CD8-positive, alpha-beta memory T cell (primary cell): ENCODE measurements at regions not wholly inside any gene's neighbourhood (a gene's known extent, or its start where the extent isn't known, plus 50 kb on each side); places are given as distances from the start of the nearest gene placed in this dataset.

Experiments used
- CTCF ChIA-PET: fragments of 350-600 bp; sonication (Branson Sonifier 250); formaldehyde crosslinking; loops from one replicate; lab custom pipeline; 2021; ENCODE audit warnings: antibody characterized with exemption; lab: Charles Lee
- POLR2A ChIA-PET: fragments of 350-600 bp; sonication (Branson Sonifier 250); formaldehyde crosslinking; loops from one replicate; lab custom pipeline; 2021; ENCODE audit warnings: antibody characterized with exemption; lab: Charles Lee
- DNase-seq, 5 donors: peaks; one replicate each; pipeline versions ENCODE4 v3.0.0 to v3.0.0-alpha.2; 2020 to 2022; ENCODE audit warnings: mixed read lengths in 1 of 5
- H3K27ac ChIP-seq: one replicate; pipeline ENCODE4 v1.7.0; 2013; ENCODE audit warnings: low read depth, mild to moderate bottlenecking, low read length, moderate library complexity
- H3K27me3 ChIP-seq: 2 replicates; pipeline ENCODE4 v1.7.0; 2013; ENCODE audit warnings: low read length, mild to moderate bottlenecking; ENCODE audit not compliant: insufficient read depth, poor library complexity, severe bottlenecking
- H3K36me3 ChIP-seq: 2 replicates; pipeline ENCODE4 v1.7.0; 2013; ENCODE audit warnings: mild to moderate bottlenecking, low read length, moderate library complexity; ENCODE audit not compliant: insufficient read depth
- H3K4me1 ChIP-seq: 2 replicates; pipeline ENCODE4 v1.7.0; 2013; ENCODE audit warnings: mild to moderate bottlenecking, low read length, moderate library complexity; ENCODE audit not compliant: insufficient read depth
- H3K4me3 ChIP-seq: 2 replicates; pipeline ENCODE4 v1.7.0; 2013; ENCODE audit warnings: mild to moderate bottlenecking, low read length
- H3K9me3 ChIP-seq: 2 replicates; pipeline ENCODE4 v1.7.0; 2013; ENCODE audit warnings: mild to moderate bottlenecking, low read length
- H3K27ac Mint-ChIP-seq, 8 donors: one replicate each; pipeline ENCODE4 v1.8.0; 2020 to 2021; ENCODE audit warnings: mixed read lengths in 8 of 8, mild to moderate bottlenecking in 6 of 8, inconsistent platforms in 3 of 8, moderate library complexity in 3 of 8
- H3K27me3 Mint-ChIP-seq, 2 donors: one replicate each; pipeline ENCODE4 v1.8.0; 2020 to 2021; ENCODE audit warnings: mixed read lengths in 2 of 2, mild to moderate bottlenecking in 1 of 2, moderate library complexity in 1 of 2
- H3K36me3 Mint-ChIP-seq, 3 donors: one replicate each; pipeline ENCODE4 v1.8.0; 2020 to 2021; ENCODE audit warnings: mixed read lengths in 3 of 3, inconsistent platforms in 1 of 3, mild to moderate bottlenecking in 1 of 3
- H3K4me1 Mint-ChIP-seq, 3 donors: one replicate each; pipeline ENCODE4 v1.8.0; 2020 to 2021; ENCODE audit warnings: mixed read lengths in 3 of 3, inconsistent platforms in 1 of 3, mild to moderate bottlenecking in 1 of 3
- H3K4me3 Mint-ChIP-seq, 7 donors: one replicate each; pipeline ENCODE4 v1.8.0; 2020 to 2021; ENCODE audit warnings: mixed read lengths in 7 of 7, mild to moderate bottlenecking in 6 of 7, moderate library complexity in 4 of 7, inconsistent platforms in 2 of 7
- H3K9me3 Mint-ChIP-seq, 5 donors: one replicate each; pipeline ENCODE4 v1.8.0; 2020 to 2022; ENCODE audit warnings: mixed read lengths in 5 of 5, mild to moderate bottlenecking in 3 of 5, moderate library complexity in 2 of 5, inconsistent platforms in 1 of 5

- H3K9me3 Mint-ChIP-seq, result no peaks in the 10 kb centered on the region
- H3K36me3 Mint-ChIP-seq, result no peaks in the 10 kb centered on the region
- no peaks in the 10 kb centered on the region for H3K4me1 Mint-ChIP-seq
- peaks cover 2% of the 10 kb centered on the region for H3K27me3 ChIP-seq
- no peak overlapping the region for H3K27ac ChIP-seq
- no peaks in the 10 kb centered on the region for H3K36me3 ChIP-seq
- no peak for DNase-seq
- CTCF ChIA-PET, result no interaction called here
- no peak overlapping the region for H3K4me3 Mint-ChIP-seq
- H3K27me3 Mint-ChIP-seq, result peaks cover 15 to 50% of the 10 kb centered on the region in 2 donors
- H3K27ac Mint-ChIP-seq, result no peak overlapping the region
- H3K9me3 ChIP-seq, result no peaks in the 10 kb centered on the region
- POLR2A ChIA-PET, result no interaction called here
- H3K4me3 ChIP-seq, result no peak overlapping the region
- H3K4me1 ChIP-seq, result no peaks in the 10 kb centered on the region
These were observed 54.0 kb upstream of the STMND1 start for GRCh38 chr6:17047889-17048288.

GRCh38 chr6:17045581-17046322 is 56.1 kb upstream of the STMND1 start:
- H3K9me3 ChIP-seq, result no peaks in the 10 kb centered on the region

GRCh38 chr6:17043148-17043522 is 58.7 kb upstream of the STMND1 start:
- H3K9me3 ChIP-seq, result no peaks in the 10 kb centered on the region
- H3K27ac ChIP-seq, result no peak overlapping the region
- no peak overlapping the region for H3K27ac Mint-ChIP-seq
- ChIA-PET POLR2A (no interaction called here), CTCF (no interaction called here)
- DNase-seq, result no peak
- H3K4me3 ChIP-seq, result no peak overlapping the region
- no peak overlapping the region for H3K4me3 Mint-ChIP-seq
- peaks cover 18 to 62% of the 10 kb centered on the region in 2 donors for H3K27me3 Mint-ChIP-seq
- no peaks in the 10 kb centered on the region for H3K4me1 Mint-ChIP-seq
- H3K36me3 Mint-ChIP-seq, result no peaks in the 10 kb centered on the region
- no peaks in the 10 kb centered on the region for H3K36me3 ChIP-seq
- H3K27me3 ChIP-seq, result peaks cover 5% of the 10 kb centered on the region
- H3K9me3 Mint-ChIP-seq, result peaks cover 0 to 4% (median 0%) of the 10 kb centered on the region in 5 donors
- no peaks in the 10 kb centered on the region for H3K4me1 ChIP-seq

More at GRCh38 chr6:17045581-17046322, 56.1 kb upstream of the STMND1 start:
- Mint-ChIP-seq H3K27me3 (peaks cover 17 to 55% of the 10 kb centered on the region in 2 donors), H3K36me3 (no peaks in the 10 kb centered on the region), H3K9me3 (peaks cover 0 to 2% (median 0%) of the 10 kb centered on the region in 5 donors), H3K27ac (no peak overlapping the region), H3K4me1 (no peaks in the 10 kb centered on the region), H3K4me3 (no peak overlapping the region)
- Histone ChIP-seq H3K27me3 (peaks cover 5% of the 10 kb centered on the region), H3K4me1 (no peaks in the 10 kb centered on the region), H3K27ac (no peak overlapping the region), H3K4me3 (no peak overlapping the region), H3K36me3 (no peaks in the 10 kb centered on the region)
- CTCF ChIA-PET, result no interaction called here
- POLR2A ChIA-PET, result no interaction called here
- no peak for DNase-seq

- DNase-seq, result no peak
- Histone ChIP-seq H3K27me3 (peaks cover 5% of the 10 kb centered on the region), H3K4me3 (no peak overlapping the region), H3K27ac (no peak overlapping the region), H3K4me1 (no peaks in the 10 kb centered on the region), H3K9me3 (no peaks in the 10 kb centered on the region), H3K36me3 (no peaks in the 10 kb centered on the region)
- Mint-ChIP-seq H3K36me3 (no peaks in the 10 kb centered on the region), H3K4me1 (no peaks in the 10 kb centered on the region), H3K4me3 (no peak overlapping the region), H3K27me3 (peaks cover 18 to 60% of the 10 kb centered on the region in 2 donors), H3K9me3 (peaks cover 0 to 4% (median 0%) of the 10 kb centered on the region in 5 donors), H3K27ac (peak overlapping the region in 1 of 8 donors; percentile 29)
- CTCF ChIA-PET, result no interaction called here
- POLR2A ChIA-PET, result no interaction called here
These were observed 59.3 kb upstream of the STMND1 start for GRCh38 chr6:17042422-17043147.

GRCh38 chr6:17039266-17039665 is 62.6 kb upstream of the STMND1 start:
- no peak overlapping the region for H3K4me3 ChIP-seq
- no peaks in the 10 kb centered on the region for H3K4me1 Mint-ChIP-seq
- H3K27ac Mint-ChIP-seq, result no peak overlapping the region
- peaks cover 9 to 33% of the 10 kb centered on the region in 2 donors for H3K27me3 Mint-ChIP-seq
- peaks cover 0 to 4% (median 0%) of the 10 kb centered on the region in 5 donors for H3K9me3 Mint-ChIP-seq
- no peak overlapping the region for H3K27ac ChIP-seq
- ChIA-PET POLR2A (no interaction called here), CTCF (no interaction called here)
- no peak overlapping the region for H3K4me3 Mint-ChIP-seq
- H3K4me1 ChIP-seq, result no peaks in the 10 kb centered on the region
- H3K9me3 ChIP-seq, result no peaks in the 10 kb centered on the region
- peaks cover 5% of the 10 kb centered on the region for H3K27me3 ChIP-seq
- no peak for DNase-seq
- H3K36me3 ChIP-seq, result no peaks in the 10 kb centered on the region
- no peaks in the 10 kb centered on the region for H3K36me3 Mint-ChIP-seq

GRCh38 chr6:17038316-17038715 is 63.5 kb upstream of the STMND1 start:
- peaks cover 0 to 4% (median 0%) of the 10 kb centered on the region in 5 donors for H3K9me3 Mint-ChIP-seq
- H3K27ac ChIP-seq, result no peak overlapping the region
- H3K36me3 Mint-ChIP-seq, result no peaks in the 10 kb centered on the region
- H3K9me3 ChIP-seq, result no peaks in the 10 kb centered on the region
- no peak overlapping the region for H3K27ac Mint-ChIP-seq
- ChIA-PET CTCF (no interaction called here), POLR2A (no interaction called here)
- H3K27me3 Mint-ChIP-seq, result peaks cover 5 to 27% of the 10 kb centered on the region in 2 donors
- no peaks in the 10 kb centered on the region for H3K36me3 ChIP-seq
- H3K27me3 ChIP-seq, result peaks cover 5% of the 10 kb centered on the region
- DNase-seq, result no peak
- no peak overlapping the region for H3K4me3 Mint-ChIP-seq
- H3K4me1 Mint-ChIP-seq, result no peaks in the 10 kb centered on the region
- H3K4me3 ChIP-seq, result no peak overlapping the region
- H3K4me1 ChIP-seq, result no peaks in the 10 kb centered on the region

GRCh38 chr6:17036065-17036393 is 65.8 kb upstream of the STMND1 start:
- H3K4me1 Mint-ChIP-seq, result no peaks in the 10 kb centered on the region

GRCh38 chr6:17035257-17036064 is 66.4 kb upstream of the STMND1 start:
- Mint-ChIP-seq H3K36me3 (no peaks in the 10 kb centered on the region), H3K9me3 (peaks cover 0 to 3% (median 0%) of the 10 kb centered on the region in 5 donors), H3K4me1 (no peaks in the 10 kb centered on the region), H3K27ac (no peak overlapping the region), H3K27me3 (peaks cover 3 to 23% of the 10 kb centered on the region in 2 donors), H3K4me3 (no peak overlapping the region)
- H3K4me3 ChIP-seq, result no peak overlapping the region
- H3K36me3 ChIP-seq, result no peaks in the 10 kb centered on the region
- ChIA-PET CTCF (no interaction called here), POLR2A (no interaction called here)
- H3K27me3 ChIP-seq, result no peaks in the 10 kb centered on the region
- no peak for DNase-seq
- H3K27ac ChIP-seq, result no peak overlapping the region
- no peaks in the 10 kb centered on the region for H3K4me1 ChIP-seq
- no peaks in the 10 kb centered on the region for H3K9me3 ChIP-seq

More at GRCh38 chr6:17036065-17036393, 65.8 kb upstream of the STMND1 start:
- Histone ChIP-seq H3K9me3 (no peaks in the 10 kb centered on the region), H3K36me3 (no peaks in the 10 kb centered on the region), H3K27me3 (no peaks in the 10 kb centered on the region), H3K27ac (no peak overlapping the region), H3K4me1 (no peaks in the 10 kb centered on the region), H3K4me3 (no peak overlapping the region)
- Mint-ChIP-seq H3K9me3 (peaks cover 0 to 3% (median 0%) of the 10 kb centered on the region in 5 donors), H3K36me3 (no peaks in the 10 kb centered on the region), H3K4me3 (no peak overlapping the region), H3K27me3 (peaks cover 3 to 26% of the 10 kb centered on the region in 2 donors), H3K27ac (no peak overlapping the region)
- POLR2A ChIA-PET, result no interaction called here
- no peak for DNase-seq
- CTCF ChIA-PET, result no interaction called here
